NCI-H524 treated with DMSO at 0.1 percent for 48 hours (cell line): ENCODE measurements at regions not wholly inside any gene's neighbourhood (a gene's known extent, or its start where the extent isn't known, plus 50 kb on each side); places are given as distances from the start of the nearest gene placed in this dataset.
"Not testable (repeated sequence)": the region's sequence is repeated elsewhere in the genome, so short reads cannot be mapped to it uniquely, and the experiment has no call there.

Experiments
- DNase-seq: peaks from one replicate; lab custom pipeline; 2025; lab: John Stamatoyannopoulos, UW

GRCh38 chr5:23451156-23451555, 56.3 kb upstream of the PRDM9 start:
- no peak for DNase-seq

GRCh38 chr5:23450187-23450586, 57.2 kb upstream of the PRDM9 start:
- DNase-seq: no peak

- no peak for DNase-seq
Measured at GRCh38 chr5:23448627-23449026, 58.8 kb upstream of the PRDM9 start.

GRCh38 chr5:23446424-23446823, 61.0 kb upstream of the PRDM9 start:
- DNase-seq: no peak

GRCh38 chr5:23445573-23445972, 61.8 kb upstream of the PRDM9 start:
- no peak for DNase-seq

- no peak for DNase-seq
Measured at GRCh38 chr5:23440703-23441102, 66.7 kb upstream of the PRDM9 start.

GRCh38 chr5:23437011-23437410, 70.4 kb upstream of the PRDM9 start:
- no peak for DNase-seq

GRCh38 chr5:23433534-23434315, 73.7 kb upstream of the PRDM9 start:
- DNase-seq: no peak

- DNase-seq: no peak
Measured at GRCh38 chr5:23428705-23429104, 78.7 kb upstream of the PRDM9 start.

- DNase-seq: not testable (repeated sequence)
Measured at GRCh38 chr5:23420214-23420613, 87.2 kb upstream of the PRDM9 start.

GRCh38 chr5:23419115-23419514, 88.3 kb upstream of the PRDM9 start:
- DNase-seq: no peak

GRCh38 chr5:23412515-23412914, 94.9 kb upstream of the PRDM9 start:
- no peak for DNase-seq

- DNase-seq: no peak
Measured at GRCh38 chr5:23411994-23412393, 95.4 kb upstream of the PRDM9 start.

GRCh38 chr5:23411200-23411599, 96.2 kb upstream of the PRDM9 start:
- DNase-seq: no peak

- not testable (repeated sequence) for DNase-seq
Measured at GRCh38 chr5:23410775-23411174, 96.6 kb upstream of the PRDM9 start.

- DNase-seq: no peak
Measured at GRCh38 chr5:23405316-23406068, 101.9 kb upstream of the PRDM9 start.

- DNase-seq: no peak
Measured at GRCh38 chr5:23402585-23402984, 104.8 kb upstream of the PRDM9 start.

- no peak for DNase-seq
Measured at GRCh38 chr5:23400951-23401350, 106.5 kb upstream of the PRDM9 start.

GRCh38 chr5:23396346-23396745, 111.1 kb upstream of the PRDM9 start:
- DNase-seq: no peak

GRCh38 chr5:23389291-23390101, 117.9 kb upstream of the PRDM9 start:
- peak; percentile 48 for DNase-seq

GRCh38 chr5:23385036-23385435, 122.4 kb upstream of the PRDM9 start:
- DNase-seq: no peak

GRCh38 chr5:23372177-23372576, 135.2 kb upstream of the PRDM9 start:
- DNase-seq: no peak

GRCh38 chr5:23368393-23368792, 139.0 kb upstream of the PRDM9 start:
- no peak for DNase-seq
